ENCODE measurements at regions not wholly inside any gene's neighbourhood (a gene's known extent, or its start where the extent isn't known, plus 50 kb on each side); places are given as distances from the start of the nearest gene placed in this dataset.

- Mint-ChIP-seq H3K27me3 (ENCODE audit: insufficient read depth) (no peaks in the 10 kb centered on the region), H3K27ac (no peak overlapping the region), H3K4me3 (no peak overlapping the region), H3K36me3 (ENCODE audit: low read depth) (no peaks in the 10 kb centered on the region), H3K4me1 (ENCODE audit: low read depth) (no peaks in the 10 kb centered on the region), H3K9me3 (peaks cover 19% of the 10 kb centered on the region)
- no peak for DNase-seq
- TF ChIP-seq CTCF (IDR thresholded peaks at IDR 0.05) = no peak
Measured at GRCh38 chr2:49567021-49567420, 412.7 kb upstream of the FSHR start.

- DNase-seq = no peak
- H3K4me1 Mint-ChIP-seq (ENCODE audit: low read depth) = no peaks in the 10 kb centered on the region
Measured at GRCh38 chr2:49553658-49554057, 399.3 kb upstream of the FSHR start.

GRCh38 chr2:49532702-49533101, 378.4 kb upstream of the FSHR start:
- Mint-ChIP-seq H3K9me3 (peaks cover 74% of the 10 kb centered on the region), H3K4me3 (no peak overlapping the region), H3K27me3 (ENCODE audit: insufficient read depth) (no peaks in the 10 kb centered on the region), H3K4me1 (ENCODE audit: low read depth) (no peaks in the 10 kb centered on the region), H3K36me3 (ENCODE audit: low read depth) (peaks cover 5% of the 10 kb centered on the region; the same call in 1 of the 2 replicates), H3K27ac (no peak overlapping the region)
- TF ChIP-seq CTCF (IDR thresholded peaks at IDR 0.05) = no peak
- DNase-seq = no peak

More at GRCh38 chr2:49553658-49554057, 399.3 kb upstream of the FSHR start:
- H3K27me3 Mint-ChIP-seq (ENCODE audit: insufficient read depth) = no peaks in the 10 kb centered on the region
- H3K36me3 Mint-ChIP-seq (ENCODE audit: low read depth) = no peaks in the 10 kb centered on the region
- H3K4me3 Mint-ChIP-seq = no peak overlapping the region
- H3K27ac Mint-ChIP-seq = no peak overlapping the region
- TF ChIP-seq CTCF (IDR thresholded peaks at IDR 0.05) = no peak
- peaks cover 33% of the 10 kb centered on the region for H3K9me3 Mint-ChIP-seq

GRCh38 chr2:49515996-49516782, 361.9 kb upstream of the FSHR start:
- Mint-ChIP-seq H3K9me3 (peaks cover 52% of the 10 kb centered on the region), H3K36me3 (ENCODE audit: low read depth) (no peaks in the 10 kb centered on the region), H3K27me3 (ENCODE audit: insufficient read depth) (no peaks in the 10 kb centered on the region), H3K4me1 (ENCODE audit: low read depth) (no peaks in the 10 kb centered on the region), H3K4me3 (no peak overlapping the region), H3K27ac (no peak overlapping the region)
- DNase-seq = no peak
- TF ChIP-seq CTCF (IDR thresholded peaks at IDR 0.05) = no peak

- TF ChIP-seq CTCF (IDR thresholded peaks at IDR 0.05) = no peak
- no peak for DNase-seq
- Mint-ChIP-seq H3K27me3 (ENCODE audit: insufficient read depth) (no peaks in the 10 kb centered on the region), H3K4me1 (ENCODE audit: low read depth) (no peaks in the 10 kb centered on the region), H3K27ac (no peak overlapping the region), H3K36me3 (ENCODE audit: low read depth) (no peaks in the 10 kb centered on the region), H3K9me3 (peaks cover 47% of the 10 kb centered on the region), H3K4me3 (no peak overlapping the region)
Measured at GRCh38 chr2:49514201-49514600, 359.9 kb upstream of the FSHR start.
